GM18502 (cell line): ENCODE measurements at regions not wholly inside any gene's neighbourhood (a gene's known extent, or its start where the extent isn't known, plus 50 kb on each side); places are given as distances from the start of the nearest gene placed in this dataset.

ENCODE experiments used
- ATAC-seq: cut with Tn5 transposase; IDR thresholded peaks from one replicate; pipeline ENCODE4 v1.9.1; 2021; ENCODE audit warnings: mild to moderate bottlenecking; ENCODE audit not compliant: unreplicated experiment, poor library complexity

DNA sequence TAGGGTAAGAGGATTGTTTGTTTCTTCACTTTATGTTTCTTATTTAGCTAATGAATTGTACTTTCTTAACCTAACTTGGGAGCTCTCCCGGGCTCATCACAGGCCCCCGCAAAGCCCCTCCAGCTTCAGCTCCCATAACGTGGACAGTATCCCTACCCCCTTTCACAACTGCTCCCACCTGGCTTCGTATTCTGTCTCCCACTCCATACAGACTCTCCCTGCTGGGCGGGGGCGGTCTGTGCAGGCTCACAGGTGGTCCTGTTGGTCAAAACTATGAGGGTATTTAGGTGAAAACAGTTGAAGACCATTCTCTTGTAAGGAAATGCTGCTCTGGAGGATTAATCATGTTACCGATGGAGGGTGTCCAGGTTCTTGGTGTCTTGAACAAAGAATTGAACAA lies 805.3 kb downstream of the SEMA5A start:
- no peak for ATAC-seq

DNA sequence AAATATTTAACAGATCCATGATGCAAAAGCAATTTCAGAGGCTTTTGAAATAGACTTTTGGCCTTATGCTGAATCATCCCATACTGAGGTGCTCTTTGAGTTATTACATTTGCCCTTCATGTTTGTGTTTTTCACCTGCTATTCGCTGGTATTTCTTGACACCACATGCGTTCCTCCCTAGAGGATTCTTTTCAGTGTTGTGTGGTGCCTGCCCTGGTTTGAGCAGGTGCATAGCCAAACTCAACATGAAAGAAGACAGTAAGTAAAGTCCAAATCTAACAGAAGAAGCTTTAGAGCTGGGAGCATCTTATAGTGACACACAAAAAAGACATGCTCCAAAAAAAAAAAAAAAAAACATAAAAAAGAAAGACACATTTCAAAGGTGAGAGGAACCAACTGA lies 796.3 kb downstream of the SEMA5A start:
- no peak for ATAC-seq

GRCh38 chr5:8750100-8750499 lies 795.8 kb downstream of the SEMA5A start:
- ATAC-seq: no peak

- no peak for ATAC-seq
Measured at GRCh38 chr5:8751971-8752370, 793.9 kb downstream of the SEMA5A start.

DNA sequence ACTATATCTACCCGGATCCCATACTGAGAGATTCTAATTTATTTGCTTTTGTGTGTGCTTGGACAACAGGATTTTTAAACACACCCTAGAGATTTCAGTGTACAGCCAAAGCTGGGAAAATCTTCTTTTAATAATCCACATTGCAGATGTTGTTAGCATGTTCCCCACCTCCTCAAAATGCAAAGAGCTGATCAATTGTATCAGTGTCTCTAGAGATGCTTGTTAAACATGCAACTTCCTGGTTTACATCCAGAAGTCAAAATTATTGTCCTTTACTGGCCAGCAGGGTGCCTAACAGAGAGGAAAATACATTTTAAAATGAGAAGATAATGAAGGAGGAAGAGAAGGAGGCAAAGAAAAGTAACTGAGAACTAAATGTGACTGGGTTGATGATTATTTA lies 793.3 kb downstream of the SEMA5A start:
- no peak for ATAC-seq

GRCh38 chr5:8756498-8757084 lies 789.3 kb downstream of the SEMA5A start:
- ATAC-seq: no peak

- ATAC-seq: no peak
Measured at GRCh38 chr5:8765886-8766285, 780.0 kb downstream of the SEMA5A start.

DNA sequence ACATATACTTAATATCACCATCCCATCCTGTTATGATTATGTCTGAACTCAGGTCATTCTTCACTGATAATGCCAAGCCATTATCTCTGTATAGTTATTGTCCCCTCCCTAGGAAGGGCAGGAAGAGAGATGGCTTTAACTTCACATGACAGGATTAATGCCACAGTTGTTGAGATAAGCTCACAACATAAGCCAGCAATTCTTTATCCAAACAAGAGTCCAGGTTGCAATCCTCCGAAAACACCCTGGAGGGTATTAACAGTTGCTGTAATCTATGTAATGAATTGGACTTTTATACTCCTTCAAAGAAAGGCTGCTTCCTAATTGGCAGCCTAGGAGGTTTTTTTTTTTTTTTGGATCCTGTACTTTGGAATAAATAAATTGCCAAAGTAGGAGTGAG lies 779.4 kb downstream of the SEMA5A start:
- ATAC-seq: no peak

DNA sequence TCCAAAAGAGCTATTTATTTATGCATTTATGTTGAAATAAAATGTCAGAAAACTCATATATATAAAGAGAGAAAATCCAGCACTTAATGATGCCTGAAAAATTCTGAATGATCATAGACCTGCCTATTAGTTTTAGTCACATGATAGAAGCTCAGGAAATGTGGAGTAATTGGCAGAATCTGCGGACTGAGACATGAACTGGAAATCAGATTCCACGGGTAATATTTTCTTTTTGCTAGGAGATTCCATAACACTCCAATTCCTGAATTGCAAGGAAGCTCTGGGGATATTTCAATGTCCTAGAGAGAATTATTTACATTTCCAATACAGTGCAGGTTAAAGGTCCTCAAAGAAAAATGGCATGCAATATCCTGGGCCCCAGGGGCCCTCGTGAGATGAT lies 778.8 kb downstream of the SEMA5A start:
- ATAC-seq: no peak

- ATAC-seq: no peak
Measured at GRCh38 chr5:8767746-8768145, 778.1 kb downstream of the SEMA5A start.

DNA sequence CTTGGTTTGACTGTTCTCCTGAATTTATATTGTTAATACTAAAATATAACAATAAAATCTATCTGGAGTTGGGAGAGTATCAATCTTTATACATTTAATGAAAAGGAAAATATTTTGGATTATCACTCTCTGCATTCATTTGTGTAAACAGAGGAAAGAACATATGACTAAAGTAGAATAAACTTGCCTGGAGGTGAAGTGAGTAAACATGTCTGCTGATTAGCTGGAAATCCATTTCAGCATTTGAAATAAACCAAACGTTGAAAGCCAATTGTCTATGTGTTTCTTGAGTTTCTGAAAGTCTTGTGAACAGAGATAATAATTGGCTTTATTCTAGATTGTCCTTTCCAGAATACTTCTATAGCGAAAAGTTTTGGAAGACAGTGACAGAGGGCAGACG lies 776.2 kb downstream of the SEMA5A start:
- no peak for ATAC-seq

DNA sequence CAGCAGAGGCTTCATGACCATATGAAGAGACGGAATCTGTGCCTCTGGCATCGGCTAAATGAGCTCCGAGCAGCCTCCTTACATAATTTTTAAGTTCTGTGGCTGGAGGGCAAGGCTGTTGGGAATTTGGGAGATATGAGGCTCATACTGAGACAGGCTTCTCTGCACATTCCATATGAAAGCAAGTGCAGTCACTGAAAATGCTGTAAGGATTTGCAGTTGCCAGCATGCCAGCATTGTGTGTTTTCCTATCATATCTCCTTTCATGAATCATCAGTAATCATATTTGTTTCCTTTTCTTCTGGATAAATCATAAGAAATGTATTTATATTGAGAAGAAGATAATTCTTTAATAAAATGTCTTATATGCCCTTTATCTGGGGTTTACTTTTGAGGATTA lies 775.4 kb downstream of the SEMA5A start:
- no peak for ATAC-seq

- no peak for ATAC-seq
Measured at GRCh38 chr5:8773046-8773615, 772.7 kb downstream of the SEMA5A start.

DNA sequence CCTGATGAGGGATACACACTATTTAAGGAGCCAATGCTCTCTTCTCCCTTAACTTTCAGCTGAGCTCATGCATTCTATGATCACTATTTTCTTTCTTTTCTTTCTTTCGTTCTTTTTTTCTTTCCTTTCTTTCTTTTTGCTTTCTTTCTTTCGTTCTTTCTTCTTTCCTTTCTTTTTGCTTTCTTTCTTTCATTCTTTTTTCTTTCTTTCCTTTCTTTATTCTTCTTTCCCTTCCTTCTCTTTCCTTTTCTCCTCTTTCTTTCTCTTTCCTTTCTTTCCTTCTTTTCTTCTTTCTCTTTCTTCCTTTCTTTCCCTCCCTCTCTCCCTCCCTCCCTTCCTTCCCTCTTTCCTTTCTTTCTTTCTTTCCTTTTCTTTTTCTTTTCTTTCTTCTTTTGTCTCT lies 761.2 kb downstream of the SEMA5A start:
- ATAC-seq: no peak

DNA sequence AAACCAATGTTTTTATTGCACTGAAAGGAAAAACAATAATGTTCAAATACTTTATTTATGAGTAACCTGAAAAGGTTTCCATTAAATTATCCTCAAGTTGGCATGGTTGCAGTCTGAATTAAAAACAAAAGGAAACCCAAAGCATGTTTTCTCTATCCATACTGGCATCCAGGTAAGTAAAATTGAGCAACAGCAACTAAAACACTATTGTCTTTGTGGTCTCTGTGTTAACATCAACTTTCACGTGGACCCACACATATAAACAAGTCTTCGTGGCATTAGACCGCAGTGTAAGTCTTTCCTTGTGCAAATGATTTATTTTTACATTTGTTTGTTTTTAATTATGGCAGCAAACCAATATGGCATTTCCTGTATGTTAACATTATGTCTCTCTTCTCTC lies 757.6 kb downstream of the SEMA5A start:
- ATAC-seq: no peak

DNA sequence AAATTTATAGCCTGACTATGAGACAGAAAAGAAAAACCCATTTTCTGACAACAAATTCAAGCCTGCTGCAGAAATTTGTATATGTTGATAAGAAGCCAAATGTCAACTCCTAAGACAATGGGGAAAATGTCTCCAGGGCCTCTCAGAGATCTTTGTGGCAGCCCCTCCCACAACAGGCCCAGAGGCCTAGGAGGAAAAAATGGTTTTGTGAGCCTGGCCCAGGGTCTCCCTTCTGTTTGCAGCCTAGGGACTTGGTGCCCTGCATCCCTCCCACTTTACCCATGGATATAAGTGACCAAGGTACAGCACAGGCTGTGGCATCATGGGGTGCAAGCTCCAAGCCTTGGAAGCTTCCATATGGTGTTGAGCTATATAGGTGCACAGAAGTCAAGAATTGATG lies 740.2 kb downstream of the SEMA5A start:
- no peak for ATAC-seq

GRCh38 chr5:8807636-8808035 lies 738.2 kb downstream of the SEMA5A start:
- no peak for ATAC-seq

GRCh38 chr5:8811581-8811980 lies 734.3 kb downstream of the SEMA5A start:
- no peak for ATAC-seq

- no peak for ATAC-seq
Measured at GRCh38 chr5:8813180-8813579, 732.7 kb downstream of the SEMA5A start.

- no peak for ATAC-seq
Measured at GRCh38 chr5:8814105-8814504, 731.8 kb downstream of the SEMA5A start.

DNA sequence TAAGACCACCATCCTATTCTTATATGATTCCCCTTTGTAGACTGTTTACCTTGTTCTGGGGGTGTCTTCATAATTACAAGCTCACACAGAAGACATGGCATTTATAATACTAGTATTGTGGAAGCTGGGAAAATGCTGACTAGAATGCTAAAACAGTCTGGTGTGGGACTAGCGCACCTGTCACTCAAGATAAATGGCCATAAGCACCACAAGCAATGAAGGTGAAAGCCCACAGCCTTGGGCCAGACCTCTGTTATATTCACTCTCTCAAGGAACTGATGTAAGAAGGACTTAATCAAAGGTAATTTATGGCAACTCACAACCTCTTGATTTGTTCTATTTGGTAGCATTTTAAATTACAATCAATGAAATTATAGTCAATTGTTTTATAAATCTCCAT lies 721.5 kb downstream of the SEMA5A start:
- no peak for ATAC-seq

DNA sequence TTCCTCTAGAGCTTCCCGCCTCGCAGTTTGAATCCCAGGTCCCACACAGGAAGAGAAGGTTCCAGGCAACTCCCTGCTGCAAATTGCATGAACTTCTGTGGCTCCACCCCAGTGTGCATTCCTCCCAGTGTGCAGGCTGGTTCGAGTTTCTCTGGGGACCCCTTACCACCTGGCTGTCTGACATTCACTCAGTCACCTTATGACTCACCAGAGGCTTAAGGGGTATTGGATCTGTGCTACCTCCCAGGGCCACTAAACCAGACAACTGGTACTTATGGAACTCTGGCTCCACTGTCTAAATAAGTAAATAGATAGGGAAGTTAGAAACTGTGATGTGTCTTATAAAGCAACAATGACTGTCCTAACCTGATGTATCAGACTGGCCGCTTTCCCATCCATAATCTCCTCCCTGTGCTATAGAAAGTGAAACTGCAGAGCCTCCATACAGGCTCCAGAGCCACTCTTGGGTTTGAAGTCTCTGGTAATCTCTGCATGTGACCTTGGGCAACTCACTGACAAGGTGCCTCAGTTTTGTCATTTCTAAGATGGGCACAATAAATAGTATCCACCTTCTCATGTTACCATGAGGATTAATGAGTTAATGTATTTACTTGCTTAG lies 720.6 kb downstream of the SEMA5A start:
- ATAC-seq: no peak
